Body of pancreas (tissue), 4 donors: ENCODE measurements at regions not wholly inside any gene's neighbourhood (a gene's known extent, or its start where the extent isn't known, plus 50 kb on each side); places are given as distances from the start of the nearest gene placed in this dataset.

Experiments
- ATAC-seq: fragments of 150-250 bp; one replicate; pipeline ENCODE4 v1.9.1; 2016
- DNase-seq, 4 donors: peaks; one replicate each; pipeline ENCODE4 v3.0.0-alpha.2; 2019
- H3K27ac ChIP-seq, 4 donors: fragments of 200-600 bp; sonication (generic); 1 replicate in 3 of 4; 2 replicates in 1 of 4; pipeline versions ENCODE4 v1.5.1 to v1.6.1; 2016 to 2019; ENCODE audit warnings: mild to moderate bottlenecking in 1 of 4, mixed read lengths in 1 of 4, moderate library complexity in 1 of 4
- H3K27me3 ChIP-seq, 2 donors: fragments of 200-600 bp; sonication (generic); one replicate each; pipeline ENCODE4 v1.6.0; 2016; ENCODE audit warnings: mild to moderate bottlenecking in 1 of 2
- H3K36me3 ChIP-seq, 2 donors: fragments of 200-600 bp; sonication (generic); replicated peaks in 1 of 2; 2 replicates each; pipeline ENCODE4 v1.5.1; 2016; ENCODE audit warnings: low read depth in 2 of 2; ENCODE audit not compliant: insufficient read depth in 1 of 2
- H3K4me1 ChIP-seq: fragments of 200-600 bp; sonication (generic); one replicate; pipeline ENCODE4 v1.6.0; 2016
- H3K4me3 ChIP-seq, 2 donors: fragments of 200-600 bp; sonication (generic); 1 replicate in 1 of 2; 2 replicates in 1 of 2; pipeline ENCODE4 v1.5.1; 2016 to 2019
- H3K9me3 ChIP-seq, 3 donors: fragments of 200-600 bp; sonication (generic); 1 replicate in 2 of 3; 2 replicates in 1 of 3; pipeline ENCODE4 v1.5.1; 2016
- CTCF ChIP-seq, 7 experiments: fragments of 450-650 bp in 4 of 7; fragments of 200-600 bp in 3 of 7; sonication (generic) in 3 of 7; IDR thresholded peaks; one replicate each; pipeline ENCODE4 v1.5.1; 2016 to 2019; ENCODE audit warnings: antibody characterized with exemption in 7 of 7
- POLR2A ChIP-seq, 3 donors: fragments of 450-650 bp; IDR thresholded peaks; one replicate each; pipeline ENCODE4 v1.6.1; 2016; ENCODE audit warnings: antibody characterized with exemption in 3 of 3, mild to moderate bottlenecking in 2 of 3
- WGBS, 2 donors: methylation state at CpG; one replicate each; pipeline ENCODE4 v1.1.5; 2017; 5-methylcytosine and 5-hydroxymethylcytosine counted together
- intact Hi-C: fragments of 100-400 bp; cut with DNase I; formaldehyde crosslinking; loops from one replicate; pipeline ENCODE4 v1.15.1; 2023

GRCh38 chr2:172153156-172153555, 50.5 kb upstream of the DLX2 start:
- no peaks in the 10 kb centered on the region for H3K36me3 ChIP-seq
- H3K9me3 ChIP-seq = no peaks in the 10 kb centered on the region
- ATAC-seq (no peak), DNase-seq (no peak)
- intact Hi-C loops = no loop called here
- no peaks in the 10 kb centered on the region for H3K27me3 ChIP-seq
- H3K27ac ChIP-seq = no peak overlapping the region
- H3K4me1 ChIP-seq = no peaks in the 10 kb centered on the region
- no peak overlapping the region for H3K4me3 ChIP-seq
- TF ChIP-seq CTCF (IDR thresholded peaks at IDR 0.05) (peak in 1 of 7 experiments; percentile 45), POLR2A (IDR thresholded peaks at IDR 0.05) (no peak)
- 35 to 40% methylated on average over 2 of the region's 2 CpGs for WGBS, 2 donors

DNA sequence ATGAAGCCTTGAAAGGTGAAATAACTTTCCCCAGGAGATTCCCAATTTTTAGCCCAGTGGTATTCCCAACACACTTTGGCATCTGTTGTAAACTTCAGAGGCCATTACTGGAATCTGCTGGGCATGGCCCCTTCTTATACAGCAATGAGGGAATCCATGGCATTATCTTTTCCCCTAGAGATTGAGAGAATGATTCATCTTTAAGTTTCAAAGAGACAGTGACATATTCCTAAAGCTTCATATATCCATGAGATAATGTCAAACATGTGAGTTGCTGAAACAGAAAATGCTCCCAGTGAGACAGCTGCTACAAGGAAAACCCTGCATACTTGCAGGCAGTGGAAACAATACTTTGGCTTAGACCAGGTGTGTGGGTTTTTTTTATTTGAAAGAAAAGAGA, 51.1 kb upstream of the DLX2 start:
- ATAC-seq = no peak
- H3K27ac ChIP-seq = no peak overlapping the region
- no peaks in the 10 kb centered on the region for H3K27me3 ChIP-seq
- no peaks in the 10 kb centered on the region for H3K4me1 ChIP-seq
- intact Hi-C loops = no loop called here
- no peak overlapping the region for H3K4me3 ChIP-seq
- no peaks in the 10 kb centered on the region for H3K36me3 ChIP-seq
- H3K9me3 ChIP-seq = no peaks in the 10 kb centered on the region
- DNase-seq = no peak
- TF ChIP-seq CTCF (IDR thresholded peaks at IDR 0.05) (no peak), POLR2A (IDR thresholded peaks at IDR 0.05) (no peak)

DNA sequence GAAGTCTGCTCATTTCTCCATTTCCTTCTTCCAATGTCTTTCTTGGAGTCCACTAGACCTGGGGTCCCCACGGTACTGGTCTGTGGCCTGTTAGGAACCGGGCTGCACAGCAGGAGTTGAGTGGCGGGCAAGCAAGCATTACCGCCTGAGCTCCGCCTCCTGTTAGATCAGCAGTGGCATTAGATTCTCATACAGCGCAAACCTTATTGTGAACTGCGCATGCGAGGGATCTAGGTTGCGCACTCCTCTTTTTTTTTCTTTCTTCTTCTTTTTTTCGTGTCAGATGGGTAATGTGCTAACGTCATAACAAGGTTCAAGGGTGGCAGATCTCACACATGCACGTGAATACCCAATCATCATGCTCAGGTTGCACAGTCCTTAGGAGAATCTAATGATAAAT, 53.1 kb upstream of the DLX2 start:
- no peaks in the 10 kb centered on the region for H3K4me1 ChIP-seq
- no peaks in the 10 kb centered on the region for H3K27me3 ChIP-seq
- 66 to 76% methylated on average over 12 of the region's 12 CpGs for WGBS, 2 donors
- ATAC-seq (no peak), DNase-seq (no peak)
- H3K4me3 ChIP-seq = no peak overlapping the region
- no peaks in the 10 kb centered on the region for H3K36me3 ChIP-seq
- TF ChIP-seq CTCF (IDR thresholded peaks at IDR 0.05) (no peak), POLR2A (IDR thresholded peaks at IDR 0.05) (no peak)
- H3K27ac ChIP-seq = no peak overlapping the region
- no peaks in the 10 kb centered on the region for H3K9me3 ChIP-seq
- intact Hi-C loops = no loop called here

- TF ChIP-seq POLR2A (IDR thresholded peaks at IDR 0.05) = no peak
- no peak for TF ChIP-seq CTCF (IDR thresholded peaks at IDR 0.05)
- H3K36me3 ChIP-seq = no peaks in the 10 kb centered on the region
- no peak for ATAC-seq
- no peak overlapping the region for H3K4me3 ChIP-seq
- H3K27ac ChIP-seq = no peak overlapping the region
- H3K9me3 ChIP-seq = peaks cover 0 to 3% (median 0%) of the 10 kb centered on the region in 3 donors
- WGBS, 2 donors = 96 to 97% methylated on average over 1 of the region's 1 CpG
- no peaks in the 10 kb centered on the region for H3K27me3 ChIP-seq
- no peak for DNase-seq
- H3K4me1 ChIP-seq = no peaks in the 10 kb centered on the region
- intact Hi-C loops = no loop called here
Measured at GRCh38 chr2:172160839-172161238, 58.1 kb upstream of the DLX2 start.

- Histone ChIP-seq H3K9me3 (peaks cover 0 to 3% (median 0%) of the 10 kb centered on the region in 3 donors), H3K27me3 (no peaks in the 10 kb centered on the region), H3K27ac (no peak overlapping the region), H3K4me3 (no peak overlapping the region), H3K36me3 (no peaks in the 10 kb centered on the region), H3K4me1 (no peaks in the 10 kb centered on the region)
- ATAC-seq = no peak
- no peak for DNase-seq
- 73 to 85% methylated on average over 6 of the region's 7 CpGs for WGBS, 2 donors
- intact Hi-C loops = no loop called here
- no peak for TF ChIP-seq POLR2A (IDR thresholded peaks at IDR 0.05)
- TF ChIP-seq CTCF (IDR thresholded peaks at IDR 0.05) = no peak
Measured at GRCh38 chr2:172162225-172162733, 59.6 kb upstream of the DLX2 start.
